HEK293T (cell line): ENCODE measurements at regions not wholly inside any gene's neighbourhood (a gene's known extent, or its start where the extent isn't known, plus 50 kb on each side); places are given as distances from the start of the nearest gene placed in this dataset.

Experiments used
- ARNT ChIP-seq: fragments of 450-650 bp; IDR thresholded peaks from 2 replicates; pipeline ENCODE4 v1.6.1; 2017; ENCODE audit warnings: mild to moderate bottlenecking
- SP1 ChIP-seq: fragments of 450-650 bp; IDR thresholded peaks from 2 replicates; pipeline ENCODE4 v1.6.1; 2017

DNA sequence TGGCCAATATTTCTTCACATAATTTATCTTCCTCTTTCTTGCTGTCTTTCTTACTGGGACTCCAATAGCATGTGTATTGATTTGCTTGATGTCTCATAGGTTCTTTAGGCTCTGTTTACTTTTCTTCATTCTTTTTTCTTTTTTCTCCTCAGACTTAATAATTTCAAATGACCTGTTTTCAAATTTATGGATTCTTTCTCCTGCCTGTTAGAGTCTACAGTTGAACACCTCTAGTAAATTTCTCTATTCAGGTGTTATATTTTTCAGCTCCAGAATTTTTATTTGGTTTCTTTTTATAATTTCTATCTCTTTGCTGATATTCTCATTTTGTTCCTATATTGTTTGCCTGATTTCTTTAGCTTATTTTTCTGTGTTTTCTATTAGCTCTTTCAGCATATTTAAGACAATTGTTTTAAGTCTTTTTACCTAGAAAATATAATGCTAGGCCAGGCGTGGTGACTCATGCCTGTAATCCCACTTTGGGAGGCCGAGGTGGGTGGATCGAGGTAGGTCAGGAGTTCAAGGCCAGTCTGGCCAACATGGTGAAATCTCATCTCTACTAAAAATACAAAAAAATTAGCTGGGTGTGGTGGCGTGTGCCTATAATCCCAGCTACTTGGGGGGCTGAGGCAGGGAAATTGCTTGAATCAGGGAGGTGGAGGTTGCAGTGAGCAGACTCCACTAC is 61.9 kb upstream of the TNS3 start:
- TF ChIP-seq SP1, result no peak
- TF ChIP-seq ARNT, result no peak
